VCaP (cell line): ENCODE measurements at regions not wholly inside any gene's neighbourhood (a gene's known extent, or its start where the extent isn't known, plus 50 kb on each side); places are given as distances from the start of the nearest gene placed in this dataset.

Experiments
- H3K27ac ChIP-seq: fragments of 450-650 bp; 2 replicates; pipeline ENCODE4 v1.5.1; 2017
- TF ChIP-seq, protein P1 (sequence below): fragments of 450-650 bp; conservative IDR thresholded peaks from 2 replicates; pipeline ENCODE4 v1.5.1; 2017; ENCODE audit warnings: mild to moderate bottlenecking, moderate library complexity

DNA sequence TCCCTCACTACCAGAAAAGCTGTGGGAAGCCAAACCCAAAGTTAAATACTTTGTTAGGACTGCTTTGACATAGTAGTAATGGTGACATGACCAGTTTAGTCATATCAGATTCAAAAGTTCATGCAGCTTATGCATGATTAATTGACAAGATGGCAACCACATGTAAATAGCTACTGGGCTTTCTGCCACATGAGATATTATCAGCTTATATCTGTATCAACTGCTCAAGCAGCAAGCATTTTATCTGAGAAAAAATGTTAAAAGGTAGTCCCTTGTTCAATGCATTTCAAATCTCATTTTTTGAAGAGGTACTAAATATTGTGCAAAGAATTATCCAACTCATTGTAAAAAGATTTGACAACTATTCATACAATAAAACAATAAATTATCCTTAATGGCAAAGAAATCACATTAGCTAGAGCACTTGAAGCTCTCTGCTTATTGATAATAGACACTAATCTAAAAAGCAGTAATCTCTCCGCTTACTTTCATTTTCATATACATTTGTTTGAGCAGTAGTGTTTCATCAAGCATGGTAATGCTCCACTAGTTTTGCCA, 993.6 kb upstream of the NXPH2 start:
- TF ChIP-seq, protein P1, sequence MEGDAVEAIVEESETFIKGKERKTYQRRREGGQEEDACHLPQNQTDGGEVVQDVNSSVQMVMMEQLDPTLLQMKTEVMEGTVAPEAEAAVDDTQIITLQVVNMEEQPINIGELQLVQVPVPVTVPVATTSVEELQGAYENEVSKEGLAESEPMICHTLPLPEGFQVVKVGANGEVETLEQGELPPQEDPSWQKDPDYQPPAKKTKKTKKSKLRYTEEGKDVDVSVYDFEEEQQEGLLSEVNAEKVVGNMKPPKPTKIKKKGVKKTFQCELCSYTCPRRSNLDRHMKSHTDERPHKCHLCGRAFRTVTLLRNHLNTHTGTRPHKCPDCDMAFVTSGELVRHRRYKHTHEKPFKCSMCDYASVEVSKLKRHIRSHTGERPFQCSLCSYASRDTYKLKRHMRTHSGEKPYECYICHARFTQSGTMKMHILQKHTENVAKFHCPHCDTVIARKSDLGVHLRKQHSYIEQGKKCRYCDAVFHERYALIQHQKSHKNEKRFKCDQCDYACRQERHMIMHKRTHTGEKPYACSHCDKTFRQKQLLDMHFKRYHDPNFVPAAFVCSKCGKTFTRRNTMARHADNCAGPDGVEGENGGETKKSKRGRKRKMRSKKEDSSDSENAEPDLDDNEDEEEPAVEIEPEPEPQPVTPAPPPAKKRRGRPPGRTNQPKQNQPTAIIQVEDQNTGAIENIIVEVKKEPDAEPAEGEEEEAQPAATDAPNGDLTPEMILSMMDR: no peak
- no peak overlapping the region for H3K27ac ChIP-seq

GRCh38 chr2:139769633-139770032, 989.4 kb upstream of the NXPH2 start:
- TF ChIP-seq, protein P1: no peak
- no peak overlapping the region for H3K27ac ChIP-seq

GRCh38 chr2:139763705-139764104, 983.5 kb upstream of the NXPH2 start:
- no peak overlapping the region for H3K27ac ChIP-seq
- TF ChIP-seq, protein P1: no peak

DNA sequence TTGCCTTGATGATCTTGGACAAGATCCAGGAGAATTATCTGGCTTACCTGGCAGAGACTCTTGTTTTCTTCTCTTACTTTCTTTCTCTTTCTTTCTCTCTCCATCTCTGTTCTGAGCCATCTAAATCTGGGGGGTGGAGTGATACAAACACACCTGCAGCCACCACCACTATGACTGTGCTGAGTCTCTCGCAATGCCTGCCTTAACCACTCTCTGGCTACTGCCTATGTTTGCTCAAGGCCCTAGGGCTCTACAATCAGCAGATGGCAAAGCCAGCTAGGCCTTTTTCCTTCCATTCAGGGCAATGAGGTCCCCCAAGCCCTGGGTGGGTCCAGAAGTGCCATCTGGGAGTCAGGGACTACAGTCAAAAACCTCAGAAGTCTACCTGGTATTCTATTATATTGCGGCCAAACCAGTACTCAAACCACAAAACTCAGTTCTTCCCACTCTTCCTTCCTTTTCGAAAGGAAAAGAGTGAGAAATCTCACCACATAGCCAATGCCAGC, 978.9 kb upstream of the NXPH2 start:
- no peak overlapping the region for H3K27ac ChIP-seq

GRCh38 chr2:139746901-139747300, 966.7 kb upstream of the NXPH2 start:
- no peak overlapping the region for H3K27ac ChIP-seq
- TF ChIP-seq, protein P1: no peak

More for the DNA sequence above, 978.9 kb upstream of the NXPH2 start:
- TF ChIP-seq, protein P1: no peak

DNA sequence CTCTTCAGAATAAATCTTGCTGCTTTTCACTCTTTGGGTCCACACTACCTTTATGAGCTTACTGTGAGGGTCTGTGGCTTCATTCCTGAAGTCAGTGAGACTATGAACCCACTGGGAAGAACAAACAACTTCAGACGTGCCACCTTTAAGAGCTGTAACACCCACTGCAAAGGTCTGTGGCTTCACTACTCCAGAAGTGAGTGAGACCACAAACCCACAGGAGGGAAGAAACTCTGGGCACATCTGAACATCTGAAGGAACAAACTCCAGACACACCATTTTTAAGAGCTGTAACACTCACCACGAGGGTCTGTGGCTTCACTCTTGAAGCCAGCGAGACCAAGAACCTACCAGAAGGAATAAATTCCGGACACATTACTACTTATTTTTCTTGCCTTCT, 964.1 kb upstream of the NXPH2 start:
- H3K27ac ChIP-seq: no peak overlapping the region
- TF ChIP-seq, protein P1: no peak

DNA sequence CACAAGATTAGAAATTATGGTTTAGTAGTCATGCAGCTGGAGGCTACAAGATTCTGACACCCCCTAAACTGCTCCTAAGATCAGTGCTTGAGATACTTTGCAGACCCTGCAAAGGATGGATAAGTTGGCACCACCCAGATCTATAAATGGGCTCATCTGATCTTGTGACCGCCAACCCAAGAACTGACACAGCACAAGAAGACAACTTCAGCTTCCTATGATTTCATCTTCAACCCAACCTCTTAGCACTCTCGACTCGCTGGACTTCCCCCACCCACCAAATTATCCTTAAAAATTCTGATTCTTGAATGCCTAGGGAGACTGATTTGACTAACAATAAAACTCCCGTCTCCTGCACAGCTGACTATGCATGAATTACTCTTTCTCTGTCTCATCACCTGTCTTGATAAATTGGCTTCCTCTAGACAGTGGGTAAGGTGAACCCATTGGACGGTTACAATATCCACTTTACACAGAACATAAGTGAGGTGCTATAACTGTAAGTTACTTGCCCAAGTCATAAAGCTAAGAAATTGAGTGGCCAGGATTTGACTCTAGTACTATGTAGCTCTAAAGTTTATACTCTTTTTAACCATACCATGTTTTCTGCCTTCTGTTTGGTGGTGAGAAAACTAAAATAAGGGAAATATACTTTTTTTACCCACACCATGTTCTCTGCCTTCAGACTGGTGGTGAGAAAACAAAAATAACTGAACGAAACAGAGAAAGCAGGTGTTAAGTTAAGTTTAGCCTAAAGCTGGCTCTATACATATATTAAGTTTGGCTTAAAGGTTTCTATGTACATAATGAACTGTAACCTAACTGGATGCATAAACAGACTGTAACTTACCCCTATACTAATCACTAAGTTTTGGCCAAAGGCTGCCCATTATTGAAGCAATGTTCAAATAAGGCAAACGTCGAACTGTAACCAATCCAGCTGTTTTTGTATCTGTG, 962.3 kb upstream of the NXPH2 start:
- no peak overlapping the region for H3K27ac ChIP-seq
- TF ChIP-seq, protein P1: no peak
